Liver (tissue), 8 donors: ENCODE measurements at regions not wholly inside any gene's neighbourhood (a gene's known extent, or its start where the extent isn't known, plus 50 kb on each side); places are given as distances from the start of the nearest gene placed in this dataset.

Experiments
- DNase-seq: peaks from one replicate; pipeline ENCODE4 v3.0.0-alpha.2; 2017; ENCODE audit warnings: low spot score
- H3K27ac ChIP-seq, 2 donors: one replicate each; pipeline ENCODE4 v1.7.0; 2013; ENCODE audit warnings: inconsistent platforms in 2 of 2, low read length in 2 of 2, control low read depth in 1 of 2, low read depth in 1 of 2, mild to moderate bottlenecking in 1 of 2
- H3K27me3 ChIP-seq, 4 donors: one replicate each; pipeline versions ENCODE4 v1.6.1 to v1.7.0; 2013; ENCODE audit warnings: low read length in 3 of 4, inconsistent platforms in 1 of 4, mild to moderate bottlenecking in 1 of 4, moderate library complexity in 1 of 4; ENCODE audit not compliant: control insufficient read depth in 4 of 4, insufficient read depth in 4 of 4
- H3K36me3 ChIP-seq, 4 donors: one replicate each; pipeline versions ENCODE4 v1.6.1 to v1.7.0; 2013; ENCODE audit warnings: low read length in 3 of 4, mild to moderate bottlenecking in 3 of 4, low read depth in 1 of 4, moderate library complexity in 1 of 4; ENCODE audit not compliant: control insufficient read depth in 4 of 4, insufficient read depth in 3 of 4
- H3K4me1 ChIP-seq, 4 donors: one replicate each; pipeline versions ENCODE4 v1.6.1 to v1.7.0; 2013; ENCODE audit warnings: low read length in 3 of 4, mild to moderate bottlenecking in 3 of 4, moderate library complexity in 1 of 4; ENCODE audit not compliant: control insufficient read depth in 4 of 4, insufficient read depth in 4 of 4
- H3K4me3 ChIP-seq, 3 donors: one replicate each; pipeline versions ENCODE4 v1.6.1 to v1.7.0; 2013; ENCODE audit warnings: low read length in 3 of 3, control low read depth in 1 of 3, low read depth in 1 of 3, mild to moderate bottlenecking in 1 of 3
- H3K9ac ChIP-seq, 2 donors: one replicate each; pipeline ENCODE4 v1.7.0; 2013; ENCODE audit warnings: low read length in 2 of 2, mild to moderate bottlenecking in 2 of 2, moderate library complexity in 2 of 2, control low read depth in 1 of 2, low read depth in 1 of 2
- H3K9me3 ChIP-seq, 4 donors: one replicate each; pipeline versions ENCODE4 v1.6.1 to v1.7.0; 2013; ENCODE audit warnings: low read length in 3 of 4; ENCODE audit not compliant: control insufficient read depth in 4 of 4
- ATF3 ChIP-seq: IDR thresholded peaks from 2 replicates; pipeline ENCODE4 v1.6.1; 2016; ENCODE audit warnings: antibody characterized with exemption
- EGR1 ChIP-seq, 2 donors: IDR thresholded peaks; 2 replicates each; pipeline ENCODE4 v1.6.1; 2016 to 2018; ENCODE audit warnings: antibody characterized with exemption in 2 of 2, low read depth in 2 of 2
- FOXA1 ChIP-seq: IDR thresholded peaks from 2 replicates; pipeline ENCODE4 v1.6.1; 2016; ENCODE audit warnings: antibody characterized with exemption
- FOXA2 ChIP-seq: IDR thresholded peaks from 2 replicates; pipeline ENCODE4 v1.6.1; 2016; ENCODE audit warnings: antibody characterized with exemption
- GABPA ChIP-seq, 2 donors: IDR thresholded peaks in 1 of 2; conservative IDR thresholded peaks in 1 of 2; 2 replicates each; pipeline ENCODE4 v1.6.1; 2016; ENCODE audit warnings: antibody characterized with exemption in 2 of 2, mild to moderate bottlenecking in 1 of 2, moderate library complexity in 1 of 2
- HNF4A ChIP-seq, 2 donors: conservative IDR thresholded peaks; 2 replicates each; pipeline ENCODE4 v1.6.1; 2016; ENCODE audit warnings: antibody characterized with exemption in 2 of 2, mild to moderate bottlenecking in 2 of 2
- HNF4G ChIP-seq: IDR thresholded peaks from 2 replicates; pipeline ENCODE4 v1.6.1; 2016; ENCODE audit warnings: antibody characterized with exemption
- JUND ChIP-seq, 2 donors: IDR thresholded peaks; 2 replicates each; pipeline ENCODE4 v1.6.1; 2016; ENCODE audit warnings: antibody characterized with exemption in 2 of 2
- NR2F2 ChIP-seq: IDR thresholded peaks from 2 replicates; pipeline ENCODE4 v1.6.1; 2016; ENCODE audit warnings: antibody characterized with exemption
- RAD21 ChIP-seq, 2 donors: IDR thresholded peaks; 2 replicates each; pipeline ENCODE4 v1.6.1; 2016; ENCODE audit warnings: antibody characterized with exemption in 2 of 2, mild to moderate bottlenecking in 2 of 2
- RXRA ChIP-seq, 2 donors: IDR thresholded peaks; 2 replicates each; pipeline ENCODE4 v1.6.1; 2017 to 2018; ENCODE audit warnings: antibody characterized with exemption in 2 of 2, mild to moderate bottlenecking in 1 of 2
- SP1 ChIP-seq: IDR thresholded peaks from 2 replicates; pipeline ENCODE4 v1.6.1; 2018; ENCODE audit warnings: antibody characterized with exemption, mild to moderate bottlenecking
- TAF1 ChIP-seq: conservative IDR thresholded peaks from 2 replicates; pipeline ENCODE4 v1.6.1; 2016; ENCODE audit warnings: antibody characterized with exemption, mild to moderate bottlenecking
- YY1 ChIP-seq: IDR thresholded peaks from 2 replicates; pipeline ENCODE4 v1.6.1; 2016; ENCODE audit warnings: antibody characterized with exemption, mild to moderate bottlenecking
- ZBTB33 ChIP-seq: IDR thresholded peaks from 2 replicates; pipeline ENCODE4 v1.6.1; 2016; ENCODE audit warnings: antibody characterized with exemption
- WGBS: extraction: QIAGEN DNeasy Blood & Tissue Kit; methylation state at CpG from one replicate; pipeline ENCODE4 v1.1.7; 2013; 5-methylcytosine and 5-hydroxymethylcytosine counted together
- TF ChIP-seq, protein P1 (sequence below): fragments of 150-350 bp; IDR thresholded peaks from 2 replicates; pipeline ENCODE4 v1.5.1; 2017; ENCODE audit warnings: improper control_type of control experiment, low read depth, low read length; ENCODE audit not compliant: missing input control
- TF ChIP-seq, protein P2 (sequence below): IDR thresholded peaks from 2 replicates; pipeline ENCODE4 v1.6.1; 2016; ENCODE audit warnings: antibody characterized with exemption, mild to moderate bottlenecking
- TF ChIP-seq, protein P3 (sequence below): IDR thresholded peaks from 2 replicates; pipeline ENCODE4 v1.6.1; 2016; ENCODE audit warnings: antibody characterized with exemption
- donor health status: healthy.
- donor health status: healthy.
- donor health status: healthy.
- donor health status: healthy.
- donor health status: healthy.

DNA sequence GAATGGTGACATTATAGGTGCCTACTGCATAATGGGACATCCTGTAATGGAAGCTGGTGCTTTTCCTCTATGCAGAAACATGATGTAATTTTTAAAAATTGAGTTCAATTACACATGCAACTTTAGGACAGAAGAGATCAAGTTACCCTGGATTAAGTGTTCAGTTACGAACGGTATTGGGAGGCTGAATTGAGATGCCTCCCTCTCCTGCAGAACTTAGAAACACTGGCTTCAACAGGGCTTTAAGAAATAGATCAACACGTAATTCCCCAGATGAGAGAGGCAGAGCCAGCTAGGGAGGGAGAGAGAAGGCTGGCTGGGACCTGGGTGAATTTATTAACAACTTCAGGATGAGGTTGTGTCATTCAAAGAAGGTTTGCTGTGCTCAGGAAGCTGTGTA lies 232.8 kb downstream of the CDH26 start:
- 74% methylated on average over 3 of the region's 3 CpGs for WGBS
- Histone ChIP-seq H3K4me3 (no peak overlapping the region), H3K9ac (no peak overlapping the region), H3K36me3 (no peaks in the 10 kb centered on the region), H3K27ac (no peak overlapping the region), H3K4me1 (no peaks in the 10 kb centered on the region), H3K9me3 (no peaks in the 10 kb centered on the region), H3K27me3 (peaks cover 0 to 5% (median 0%) of the 10 kb centered on the region in 4 donors)
- DNase-seq: no peak
- TF ChIP-seq, protein P1, sequence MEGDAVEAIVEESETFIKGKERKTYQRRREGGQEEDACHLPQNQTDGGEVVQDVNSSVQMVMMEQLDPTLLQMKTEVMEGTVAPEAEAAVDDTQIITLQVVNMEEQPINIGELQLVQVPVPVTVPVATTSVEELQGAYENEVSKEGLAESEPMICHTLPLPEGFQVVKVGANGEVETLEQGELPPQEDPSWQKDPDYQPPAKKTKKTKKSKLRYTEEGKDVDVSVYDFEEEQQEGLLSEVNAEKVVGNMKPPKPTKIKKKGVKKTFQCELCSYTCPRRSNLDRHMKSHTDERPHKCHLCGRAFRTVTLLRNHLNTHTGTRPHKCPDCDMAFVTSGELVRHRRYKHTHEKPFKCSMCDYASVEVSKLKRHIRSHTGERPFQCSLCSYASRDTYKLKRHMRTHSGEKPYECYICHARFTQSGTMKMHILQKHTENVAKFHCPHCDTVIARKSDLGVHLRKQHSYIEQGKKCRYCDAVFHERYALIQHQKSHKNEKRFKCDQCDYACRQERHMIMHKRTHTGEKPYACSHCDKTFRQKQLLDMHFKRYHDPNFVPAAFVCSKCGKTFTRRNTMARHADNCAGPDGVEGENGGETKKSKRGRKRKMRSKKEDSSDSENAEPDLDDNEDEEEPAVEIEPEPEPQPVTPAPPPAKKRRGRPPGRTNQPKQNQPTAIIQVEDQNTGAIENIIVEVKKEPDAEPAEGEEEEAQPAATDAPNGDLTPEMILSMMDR: no peak
- TF ChIP-seq, protein P2, sequence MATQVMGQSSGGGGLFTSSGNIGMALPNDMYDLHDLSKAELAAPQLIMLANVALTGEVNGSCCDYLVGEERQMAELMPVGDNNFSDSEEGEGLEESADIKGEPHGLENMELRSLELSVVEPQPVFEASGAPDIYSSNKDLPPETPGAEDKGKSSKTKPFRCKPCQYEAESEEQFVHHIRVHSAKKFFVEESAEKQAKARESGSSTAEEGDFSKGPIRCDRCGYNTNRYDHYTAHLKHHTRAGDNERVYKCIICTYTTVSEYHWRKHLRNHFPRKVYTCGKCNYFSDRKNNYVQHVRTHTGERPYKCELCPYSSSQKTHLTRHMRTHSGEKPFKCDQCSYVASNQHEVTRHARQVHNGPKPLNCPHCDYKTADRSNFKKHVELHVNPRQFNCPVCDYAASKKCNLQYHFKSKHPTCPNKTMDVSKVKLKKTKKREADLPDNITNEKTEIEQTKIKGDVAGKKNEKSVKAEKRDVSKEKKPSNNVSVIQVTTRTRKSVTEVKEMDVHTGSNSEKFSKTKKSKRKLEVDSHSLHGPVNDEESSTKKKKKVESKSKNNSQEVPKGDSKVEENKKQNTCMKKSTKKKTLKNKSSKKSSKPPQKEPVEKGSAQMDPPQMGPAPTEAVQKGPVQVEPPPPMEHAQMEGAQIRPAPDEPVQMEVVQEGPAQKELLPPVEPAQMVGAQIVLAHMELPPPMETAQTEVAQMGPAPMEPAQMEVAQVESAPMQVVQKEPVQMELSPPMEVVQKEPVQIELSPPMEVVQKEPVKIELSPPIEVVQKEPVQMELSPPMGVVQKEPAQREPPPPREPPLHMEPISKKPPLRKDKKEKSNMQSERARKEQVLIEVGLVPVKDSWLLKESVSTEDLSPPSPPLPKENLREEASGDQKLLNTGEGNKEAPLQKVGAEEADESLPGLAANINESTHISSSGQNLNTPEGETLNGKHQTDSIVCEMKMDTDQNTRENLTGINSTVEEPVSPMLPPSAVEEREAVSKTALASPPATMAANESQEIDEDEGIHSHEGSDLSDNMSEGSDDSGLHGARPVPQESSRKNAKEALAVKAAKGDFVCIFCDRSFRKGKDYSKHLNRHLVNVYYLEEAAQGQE: no peak
- TF ChIP-seq RAD21 (IDR thresholded peaks at IDR 0.05): no peak
- no peak for TF ChIP-seq FOXA2
- no peak for TF ChIP-seq HNF4A (conservative IDR thresholded peaks at IDR 0.05)
- TF ChIP-seq, protein P3, sequence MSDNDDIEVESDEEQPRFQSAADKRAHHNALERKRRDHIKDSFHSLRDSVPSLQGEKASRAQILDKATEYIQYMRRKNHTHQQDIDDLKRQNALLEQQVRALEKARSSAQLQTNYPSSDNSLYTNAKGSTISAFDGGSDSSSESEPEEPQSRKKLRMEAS: no peak
- TF ChIP-seq GABPA (IDR thresholded peaks at IDR 0.05 in 1 of 2, conservative IDR thresholded peaks at IDR 0.05 in 1 of 2): no peak
- TF ChIP-seq RXRA (IDR thresholded peaks at IDR 0.05): no peak
- no peak for TF ChIP-seq YY1
- TF ChIP-seq ZBTB33: no peak
- TF ChIP-seq SP1: no peak
- TF ChIP-seq HNF4G: no peak
- TF ChIP-seq FOXA1: no peak
- no peak for TF ChIP-seq TAF1

GRCh38 chr20:60192326-60192725 lies 234.1 kb downstream of the CDH26 start:
- TF ChIP-seq, protein P2: no peak
- TF ChIP-seq TAF1: no peak
- TF ChIP-seq FOXA1: no peak
- TF ChIP-seq, protein P3: no peak
- no peak for TF ChIP-seq FOXA2
- TF ChIP-seq JUND (IDR thresholded peaks at IDR 0.05): no peak
- no peak for TF ChIP-seq ZBTB33
- TF ChIP-seq GABPA (IDR thresholded peaks at IDR 0.05 in 1 of 2, conservative IDR thresholded peaks at IDR 0.05 in 1 of 2): no peak
- TF ChIP-seq EGR1 (IDR thresholded peaks at IDR 0.05; ENCODE audit: low read depth in 2 of 2): no peak
- TF ChIP-seq SP1: no peak
- TF ChIP-seq ATF3: no peak
- no peak for TF ChIP-seq NR2F2
- no peaks in the 10 kb centered on the region for H3K9me3 ChIP-seq
- H3K36me3 ChIP-seq: no peaks in the 10 kb centered on the region
- no peak overlapping the region for H3K4me3 ChIP-seq
- WGBS: 71% methylated on average over 1 of the region's 1 CpG
- no peak overlapping the region for H3K27ac ChIP-seq
- DNase-seq: no peak
- H3K4me1 ChIP-seq: no peaks in the 10 kb centered on the region
- no peak overlapping the region for H3K9ac ChIP-seq
- H3K27me3 ChIP-seq: peaks cover 0 to 5% (median 0%) of the 10 kb centered on the region in 4 donors
